Central memory CD4-positive, alpha-beta T cell (primary cell): ENCODE measurements at regions not wholly inside any gene's neighbourhood (a gene's known extent, or its start where the extent isn't known, plus 50 kb on each side); places are given as distances from the start of the nearest gene placed in this dataset.
"Not testable (repeated sequence)": the region's sequence is repeated elsewhere in the genome, so short reads cannot be mapped to it uniquely, and the experiment has no call there.

Experiments
- DNase-seq: peaks from one replicate; pipeline ENCODE4 v3.0.0; 2022

GRCh38 chr20:48350313-48350988 is 477.3 kb downstream of the PREX1 start:
- DNase-seq, result no peak

GRCh38 chr20:48349656-48350055 is 478.1 kb downstream of the PREX1 start:
- no peak for DNase-seq

- no peak for DNase-seq
These were observed 479.8 kb downstream of the PREX1 start for GRCh38 chr20:48348022-48348421.

GRCh38 chr20:48342822-48343513 is 484.8 kb downstream of the PREX1 start:
- DNase-seq, result no peak

- no peak for DNase-seq
These were observed 486.9 kb downstream of the PREX1 start for GRCh38 chr20:48340883-48341281.

- DNase-seq, result no peak
These were observed 487.6 kb downstream of the PREX1 start for GRCh38 chr20:48339986-48340882.

- no peak for DNase-seq
These were observed 488.4 kb downstream of the PREX1 start for GRCh38 chr20:48339190-48339985.

GRCh38 chr20:48338717-48339116 is 489.1 kb downstream of the PREX1 start:
- no peak for DNase-seq

- DNase-seq, result no peak
These were observed 491.2 kb downstream of the PREX1 start for GRCh38 chr20:48336597-48336996.

GRCh38 chr20:48335308-48336050 is 492.3 kb downstream of the PREX1 start:
- no peak for DNase-seq

- DNase-seq, result no peak
These were observed 494.1 kb downstream of the PREX1 start for GRCh38 chr20:48333707-48334106.

GRCh38 chr20:48332555-48332954 is 495.2 kb downstream of the PREX1 start:
- DNase-seq, result no peak

GRCh38 chr20:48331518-48332286 is 496.1 kb downstream of the PREX1 start:
- no peak for DNase-seq

GRCh38 chr20:48329676-48330664 is 497.8 kb downstream of the PREX1 start:
- no peak for DNase-seq

- DNase-seq, result no peak
These were observed 498.7 kb downstream of the PREX1 start for GRCh38 chr20:48329031-48329615.

- not testable (repeated sequence) for DNase-seq
These were observed 500.0 kb downstream of the PREX1 start for GRCh38 chr20:48327848-48328247.

GRCh38 chr20:48326868-48327267 is 500.9 kb downstream of the PREX1 start:
- DNase-seq, result no peak

GRCh38 chr20:48326434-48326691 is 501.4 kb downstream of the PREX1 start:
- DNase-seq, result no peak

GRCh38 chr20:48325656-48326433 is 502.0 kb downstream of the PREX1 start:
- no peak for DNase-seq
